ENCODE measurements at regions not wholly inside any gene's neighbourhood (a gene's known extent, or its start where the extent isn't known, plus 50 kb on each side); places are given as distances from the start of the nearest gene placed in this dataset.
"Not testable (repeated sequence)": the region's sequence is repeated elsewhere in the genome, so short reads cannot be mapped to it uniquely, and the experiment has no call there.

GRCh38 chr3:84277562-84278224, 681.1 kb upstream of the CADM2 start:
- no peak for DNase-seq

- DNase-seq: no peak
Measured at GRCh38 chr3:84292128-84292527, 666.7 kb upstream of the CADM2 start.

GRCh38 chr3:84299329-84299728, 659.5 kb upstream of the CADM2 start:
- DNase-seq: no peak

- DNase-seq: no peak
Measured at GRCh38 chr3:84304214-84304613, 654.6 kb upstream of the CADM2 start.

GRCh38 chr3:84307339-84307738, 651.5 kb upstream of the CADM2 start:
- no peak for DNase-seq

- no peak for DNase-seq
Measured at GRCh38 chr3:84308379-84308778, 650.4 kb upstream of the CADM2 start.

GRCh38 chr3:84318273-84318809, 640.4 kb upstream of the CADM2 start:
- no peak for DNase-seq

GRCh38 chr3:84365563-84366278, 593.1 kb upstream of the CADM2 start:
- not testable (repeated sequence) for DNase-seq

All from NCI-H226 (cell line).